Pons (tissue), 1 donor: ENCODE measurements at regions not wholly inside any gene's neighbourhood (a gene's known extent, or its start where the extent isn't known, plus 50 kb on each side); places are given as distances from the start of the nearest gene placed in this dataset.

Source experiments
- DNase-seq: peaks from one replicate; pipeline ENCODE4 v3.0.0-alpha.2; 2016; ENCODE audit warnings: low spot score

DNA sequence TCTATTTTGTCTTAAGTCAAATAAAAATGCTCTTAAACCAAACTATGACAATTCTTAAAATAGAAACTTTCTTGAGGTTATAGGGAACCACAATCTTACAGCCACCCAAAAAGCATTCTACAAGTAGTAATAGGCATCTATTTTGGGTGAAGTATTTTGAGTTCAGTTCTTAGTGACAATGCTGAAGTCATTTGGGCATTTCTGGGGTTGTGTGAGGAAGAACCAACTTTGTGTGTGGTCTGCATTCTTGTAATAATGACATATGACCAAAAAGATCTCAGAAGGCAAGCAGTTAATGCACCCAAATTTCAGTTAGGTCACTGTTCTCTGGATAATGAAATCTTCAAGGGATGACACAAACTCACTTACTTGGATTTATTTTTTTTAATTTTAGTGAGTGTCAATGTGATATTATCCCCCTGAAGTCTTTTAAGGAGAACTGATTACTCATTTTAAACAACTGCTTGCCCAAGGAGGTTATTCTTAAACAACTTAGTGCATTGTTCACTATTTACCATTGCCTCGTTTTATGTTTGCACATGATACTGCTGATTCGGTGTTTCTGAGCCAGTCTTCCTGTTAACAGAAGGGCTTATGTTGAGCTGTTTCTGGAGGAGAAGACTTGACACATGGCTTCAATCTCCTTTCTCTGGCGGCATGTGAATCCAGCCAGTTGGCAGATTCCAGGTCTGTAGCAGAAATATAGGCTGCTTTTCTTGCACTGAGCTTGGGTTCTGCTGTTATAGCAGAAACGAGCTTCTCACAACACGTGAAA lies 618.9 kb downstream of the BCKDHB start:
- no peak for DNase-seq

DNA sequence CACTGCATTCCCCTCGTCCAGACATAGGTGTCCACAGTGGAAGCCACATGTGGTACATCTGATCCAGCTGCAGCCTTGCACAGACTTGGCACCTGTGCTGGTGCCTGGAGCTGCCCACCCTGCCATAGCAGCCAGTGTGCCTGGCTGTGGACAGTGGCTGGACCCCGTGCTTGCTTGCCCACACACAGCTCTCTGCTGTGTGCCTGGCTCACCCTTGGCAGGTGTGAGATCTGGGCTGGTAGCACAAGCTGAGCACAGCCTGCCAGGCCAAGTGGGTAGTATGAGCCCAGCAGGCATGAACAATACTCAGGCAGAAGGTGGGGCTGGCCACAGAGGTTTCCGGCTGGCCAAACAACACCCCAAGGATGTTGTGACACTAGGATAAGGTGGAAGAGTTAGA lies 614.4 kb downstream of the BCKDHB start:
- DNase-seq = no peak

DNA sequence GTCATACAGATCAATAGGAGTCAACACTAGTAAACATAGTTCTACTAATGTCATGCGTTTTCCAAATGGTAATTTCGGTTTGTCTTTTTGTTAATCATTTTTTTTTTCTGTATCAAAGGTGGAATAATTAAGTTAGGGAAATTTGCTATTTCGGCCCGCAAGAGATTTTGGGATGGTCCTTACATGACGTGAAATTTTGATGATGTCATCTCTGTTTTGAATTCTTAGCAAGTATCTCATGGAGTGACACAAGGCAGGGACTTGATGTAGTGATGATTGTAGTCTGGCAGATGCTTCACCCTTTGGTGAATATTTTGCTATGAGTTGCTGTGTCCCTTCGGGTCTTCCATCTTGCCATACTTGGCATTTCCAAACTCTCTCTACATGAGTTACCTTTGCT lies 608.0 kb downstream of the BCKDHB start:
- no peak for DNase-seq

DNA sequence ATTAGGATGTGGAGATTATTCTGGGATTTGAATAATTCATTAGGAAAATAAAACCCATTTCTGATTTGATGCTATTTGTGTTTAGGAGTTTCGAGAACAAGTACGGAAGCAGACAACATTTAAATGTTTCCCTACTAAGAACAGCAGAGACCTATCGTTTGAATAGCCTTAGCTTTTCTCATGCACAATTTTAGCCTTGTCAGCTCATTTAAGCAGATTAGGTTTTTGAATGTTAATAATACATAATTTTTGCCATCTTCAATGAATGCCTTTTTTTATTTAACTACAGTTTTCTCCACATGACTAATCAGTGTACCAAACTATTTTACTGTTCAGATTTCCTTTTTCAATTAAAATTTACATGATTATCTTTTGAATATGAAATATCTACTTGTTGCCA lies 592.0 kb downstream of the BCKDHB start:
- no peak for DNase-seq

DNA sequence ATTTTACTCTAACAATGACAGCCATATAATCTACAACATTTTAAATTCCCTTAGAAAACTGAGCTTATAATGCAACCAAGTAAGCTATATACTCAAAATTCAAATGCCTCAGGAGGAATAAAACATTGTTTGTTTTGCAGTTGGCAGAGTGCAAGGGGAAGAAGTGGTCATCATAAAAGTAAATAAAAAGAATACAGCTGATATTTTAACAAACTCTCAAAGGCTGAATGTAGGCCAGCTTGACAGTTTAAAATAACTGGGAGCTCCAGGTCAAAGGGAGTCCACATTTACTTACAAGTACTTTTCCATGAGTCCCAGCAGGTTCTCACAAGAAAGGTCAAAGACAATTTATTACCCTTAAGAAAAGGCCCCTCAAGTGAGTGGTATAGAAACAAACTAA lies 589.8 kb downstream of the BCKDHB start:
- DNase-seq = no peak

DNA sequence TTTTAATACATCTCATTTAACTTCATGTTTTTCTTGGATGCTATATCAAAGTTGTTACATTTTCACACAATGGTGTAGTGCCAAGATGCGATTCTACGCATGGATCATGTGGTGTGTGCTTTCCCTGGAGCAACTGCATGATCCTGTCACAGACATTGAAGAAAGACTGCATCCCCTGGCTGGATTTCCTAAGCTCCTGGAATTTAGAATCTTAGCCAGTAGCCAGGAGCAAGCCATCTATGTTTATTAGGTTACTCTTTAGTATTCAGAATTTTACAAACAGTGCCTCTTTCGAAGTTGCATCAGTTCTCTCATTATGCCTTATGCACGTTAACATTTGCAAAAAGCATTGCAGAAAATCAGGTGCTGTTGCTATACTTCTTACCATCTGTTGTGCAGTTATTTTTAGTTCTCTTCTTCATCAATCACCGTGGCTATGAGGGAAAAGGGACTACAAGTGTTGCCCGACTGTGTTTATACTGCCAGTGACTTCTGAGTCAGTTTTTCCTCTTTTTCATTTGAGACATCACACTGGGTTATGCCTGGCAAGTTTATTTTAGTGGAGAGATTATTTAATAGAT lies 584.2 kb downstream of the BCKDHB start:
- peak; percentile 14 for DNase-seq

DNA sequence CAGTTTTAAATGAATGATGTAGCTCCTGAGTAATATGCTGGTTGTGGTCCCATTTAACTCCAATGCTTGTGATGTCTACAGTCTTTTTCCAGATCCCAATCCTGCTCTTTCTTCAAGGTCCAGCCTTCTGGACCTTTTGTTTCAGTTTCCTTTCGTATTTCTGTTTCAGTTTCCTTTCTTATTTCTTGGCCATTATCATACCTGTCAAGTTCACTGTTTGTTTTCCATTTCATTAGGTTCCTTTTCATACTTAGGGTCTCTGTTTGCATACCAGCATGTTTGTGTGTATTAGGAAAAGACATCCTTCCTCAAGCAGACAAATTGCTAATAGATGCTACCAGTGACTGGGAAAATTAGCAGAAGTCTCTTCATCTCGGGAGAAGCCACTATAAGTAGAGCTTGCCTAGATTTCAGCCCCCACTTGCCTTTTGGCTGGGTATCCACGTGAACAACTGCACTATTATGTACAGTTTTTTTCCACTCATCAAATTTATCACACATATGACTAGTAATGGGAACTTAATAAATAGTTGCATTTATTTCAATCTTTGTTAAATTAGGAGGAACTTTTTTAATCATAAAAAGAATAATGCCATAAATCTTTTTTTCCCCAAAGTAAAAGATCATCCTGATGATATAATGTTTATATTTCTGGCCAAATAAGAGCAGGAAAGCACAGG lies 583.4 kb downstream of the BCKDHB start:
- DNase-seq = no peak

DNA sequence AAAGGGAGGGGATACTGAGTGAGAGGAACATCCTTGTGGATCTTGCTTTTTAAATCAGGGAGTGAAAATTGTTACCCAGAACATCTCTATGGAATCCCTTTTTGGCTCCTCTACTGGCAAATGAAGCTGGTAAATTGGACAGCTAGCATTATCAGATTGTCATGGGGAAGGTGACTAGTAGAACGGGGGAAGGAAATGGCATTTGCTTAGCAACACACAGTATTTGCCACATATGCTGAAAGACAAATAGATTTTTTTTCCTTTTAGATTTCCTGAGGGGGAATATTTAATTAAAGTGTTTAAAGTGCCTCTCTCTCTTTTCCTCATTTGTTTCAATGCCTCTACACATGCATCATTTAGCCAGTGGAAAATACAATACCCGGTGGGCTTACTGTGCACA lies 573.5 kb downstream of the BCKDHB start:
- no peak for DNase-seq

DNA sequence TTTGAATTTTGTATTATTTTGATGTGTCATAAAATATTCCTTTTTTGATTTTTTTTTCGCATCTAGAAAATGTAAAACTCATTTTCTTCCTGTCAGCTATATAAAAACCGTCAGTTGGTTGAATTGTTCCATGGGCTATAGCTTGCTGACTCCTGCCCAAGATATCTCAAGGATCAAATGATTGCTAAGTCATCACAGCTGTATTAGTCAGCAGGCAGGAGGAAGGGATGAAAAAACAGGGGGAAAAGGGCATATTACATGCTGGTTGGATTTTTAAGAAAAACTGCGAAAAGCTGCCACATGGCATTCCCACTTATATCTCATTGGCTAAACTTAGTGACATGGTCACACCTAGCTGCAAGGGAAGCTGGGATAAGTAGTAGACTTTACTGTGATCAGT lies 569.9 kb downstream of the BCKDHB start:
- DNase-seq = no peak

DNA sequence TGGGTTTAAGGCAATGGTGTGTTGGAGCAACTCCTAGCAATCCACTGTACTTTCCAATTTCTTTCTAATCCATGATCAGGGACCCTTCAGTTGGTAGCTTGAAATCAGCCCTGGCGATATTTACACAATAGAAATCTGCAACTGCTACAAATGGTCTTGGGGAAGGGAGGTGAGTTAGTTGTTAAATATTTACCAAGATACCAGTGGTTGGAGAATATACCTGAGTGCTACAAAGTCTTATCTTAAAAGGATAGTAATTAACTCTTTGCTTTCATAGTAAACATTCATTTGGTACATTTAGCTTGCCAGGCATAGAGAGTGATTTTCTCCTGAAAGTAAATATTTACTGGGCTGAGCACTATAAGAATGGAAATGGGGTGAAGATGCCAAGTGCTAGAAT lies 568.2 kb downstream of the BCKDHB start:
- no peak for DNase-seq

DNA sequence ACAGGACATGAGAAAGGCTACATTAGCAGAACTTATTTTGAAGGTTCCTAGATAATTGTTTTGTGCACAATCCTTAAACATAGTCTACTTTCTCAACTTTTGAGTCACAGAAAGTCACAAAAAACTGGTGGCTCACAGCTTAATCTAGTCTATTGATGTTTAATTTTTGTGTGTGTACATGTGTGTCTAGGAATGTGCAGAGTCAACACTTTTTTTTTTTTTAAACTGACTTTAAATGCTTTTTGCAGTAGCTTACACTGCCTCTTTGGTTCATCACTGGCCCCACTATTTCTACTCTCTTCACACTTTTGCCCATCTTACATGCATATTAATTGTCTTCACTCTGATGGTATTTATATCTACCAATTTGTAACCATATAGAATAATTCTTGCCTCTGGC lies 566.9 kb downstream of the BCKDHB start:
- DNase-seq = no peak

DNA sequence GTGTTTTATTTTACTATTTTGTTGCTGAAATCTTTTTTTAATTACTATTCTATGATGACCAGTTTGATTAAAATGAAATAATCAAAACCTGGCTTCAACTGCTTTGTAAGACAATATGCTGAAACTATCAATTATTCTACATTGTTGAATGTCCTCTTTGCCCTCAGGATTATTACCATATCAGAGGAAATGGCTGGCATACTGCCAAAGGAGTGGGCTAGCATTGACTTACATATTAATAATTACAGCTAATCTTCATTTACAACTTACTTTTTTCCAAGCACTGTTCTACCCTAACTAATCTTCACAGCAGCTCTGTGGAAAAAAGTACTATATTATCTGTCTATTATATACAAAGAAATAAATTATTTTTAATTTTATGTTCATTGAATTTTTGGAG lies 560.5 kb downstream of the BCKDHB start:
- no peak for DNase-seq

DNA sequence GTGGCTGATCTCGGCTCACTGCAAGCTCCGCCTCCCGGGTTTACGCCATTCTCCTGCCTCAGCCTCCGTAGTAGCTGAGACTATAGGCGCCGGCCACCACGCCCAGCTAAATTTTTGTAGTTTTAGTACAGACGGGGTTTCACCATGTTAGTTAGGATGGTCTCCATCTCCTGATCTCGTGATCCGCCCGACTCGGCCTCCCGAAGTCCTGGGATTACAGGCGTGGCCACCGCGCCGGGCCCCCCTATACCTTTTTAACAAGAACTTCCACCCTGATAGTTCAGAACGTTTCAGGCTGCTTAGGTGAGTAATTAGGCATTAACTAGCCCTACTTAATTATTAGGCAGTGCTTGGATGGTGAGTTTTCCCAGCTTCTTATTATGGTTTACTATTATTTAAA lies 552.5 kb downstream of the BCKDHB start:
- no peak for DNase-seq

DNA sequence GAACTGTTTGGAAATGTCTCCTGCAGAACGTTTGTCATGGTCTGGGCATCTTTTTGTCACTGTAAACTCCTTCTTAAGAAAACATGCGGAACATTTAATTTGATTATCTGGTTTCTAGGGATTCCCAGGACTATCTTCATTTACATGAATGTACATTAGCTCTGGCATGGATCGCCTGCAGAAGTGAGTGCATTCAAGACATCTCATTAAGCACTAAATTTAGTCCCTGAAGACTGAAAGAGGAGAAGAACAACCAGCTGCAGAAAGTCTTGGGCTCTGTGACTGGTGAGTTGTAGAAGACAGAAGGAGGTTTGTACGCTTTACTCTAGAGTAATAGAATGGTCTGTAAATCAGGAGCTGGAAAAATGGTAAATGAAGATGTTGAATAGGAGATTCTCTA lies 540.7 kb downstream of the BCKDHB start:
- DNase-seq = no peak

DNA sequence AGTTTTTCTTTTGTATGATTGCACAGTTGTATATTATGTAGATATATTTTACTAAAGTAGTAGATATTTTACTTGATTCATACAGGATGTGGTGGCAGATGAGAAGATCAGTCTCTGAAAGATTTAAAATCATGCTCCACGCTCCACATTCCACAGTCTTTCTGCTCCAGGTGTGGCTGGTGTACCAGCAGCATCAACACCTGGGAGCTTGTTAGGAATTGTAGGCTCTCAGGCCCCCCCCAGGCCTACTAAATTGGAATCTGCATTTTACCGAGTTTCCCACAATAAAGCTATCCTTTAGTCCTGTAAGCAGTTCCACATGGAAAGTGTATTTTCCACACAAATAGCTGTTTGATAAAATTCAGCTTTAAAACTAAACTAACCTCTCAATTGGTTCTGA lies 537.4 kb downstream of the BCKDHB start:
- no peak for DNase-seq

DNA sequence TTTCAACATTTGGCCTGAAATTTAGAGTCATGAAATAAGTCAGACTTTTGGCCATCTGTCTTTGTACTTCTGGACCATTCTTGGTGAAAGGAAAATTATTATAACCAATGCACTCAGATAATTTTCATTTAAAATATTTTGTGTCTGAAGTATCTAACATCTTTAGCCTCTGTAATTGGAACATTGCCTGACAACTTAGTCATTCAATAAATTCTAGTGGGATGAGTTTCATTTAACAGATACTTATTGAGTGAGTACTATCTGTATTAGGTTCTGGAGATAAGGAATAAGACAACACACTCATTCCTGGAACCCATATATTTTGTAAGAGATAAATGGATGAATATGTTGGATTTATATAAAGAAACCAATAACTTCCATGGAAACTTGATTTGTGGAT lies 536.0 kb downstream of the BCKDHB start:
- DNase-seq = no peak

DNA sequence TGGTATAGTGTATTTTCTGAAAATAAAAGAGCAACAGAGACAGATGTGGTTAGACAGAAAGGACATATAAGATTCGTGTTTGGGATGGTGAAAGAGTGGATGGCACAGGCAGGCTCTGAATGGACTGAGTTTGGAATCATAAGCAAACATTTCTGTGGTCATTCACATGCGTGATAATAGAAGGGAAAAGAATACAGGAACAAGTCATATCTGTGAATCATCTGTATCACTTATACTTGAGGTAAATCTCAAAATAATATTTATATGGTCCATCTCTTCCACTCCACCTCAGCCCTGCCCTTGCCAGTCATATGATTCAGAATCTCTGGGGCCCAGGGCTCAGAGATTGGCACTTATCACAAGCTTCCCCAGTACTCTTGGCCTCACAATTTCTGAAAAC lies 535.1 kb downstream of the BCKDHB start:
- no peak for DNase-seq

DNA sequence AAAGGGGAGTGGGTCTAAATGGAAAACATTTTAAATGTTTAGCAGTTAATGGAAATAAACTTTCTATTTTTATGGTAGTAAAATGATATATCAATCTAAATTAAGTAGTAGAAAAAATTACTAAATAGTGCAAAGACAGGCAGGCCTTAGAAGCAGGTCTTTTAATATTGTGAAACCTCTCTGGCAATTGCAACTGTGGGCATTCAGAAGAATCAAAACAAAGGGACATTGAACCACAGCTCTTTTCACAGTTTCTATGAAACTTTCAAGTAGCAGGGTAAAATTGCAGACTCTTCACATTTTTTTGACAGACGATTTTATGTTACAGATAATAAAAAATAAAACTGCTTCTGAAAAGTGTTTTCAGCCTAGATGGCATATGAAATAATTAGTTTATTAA lies 533.7 kb downstream of the BCKDHB start:
- no peak for DNase-seq

DNA sequence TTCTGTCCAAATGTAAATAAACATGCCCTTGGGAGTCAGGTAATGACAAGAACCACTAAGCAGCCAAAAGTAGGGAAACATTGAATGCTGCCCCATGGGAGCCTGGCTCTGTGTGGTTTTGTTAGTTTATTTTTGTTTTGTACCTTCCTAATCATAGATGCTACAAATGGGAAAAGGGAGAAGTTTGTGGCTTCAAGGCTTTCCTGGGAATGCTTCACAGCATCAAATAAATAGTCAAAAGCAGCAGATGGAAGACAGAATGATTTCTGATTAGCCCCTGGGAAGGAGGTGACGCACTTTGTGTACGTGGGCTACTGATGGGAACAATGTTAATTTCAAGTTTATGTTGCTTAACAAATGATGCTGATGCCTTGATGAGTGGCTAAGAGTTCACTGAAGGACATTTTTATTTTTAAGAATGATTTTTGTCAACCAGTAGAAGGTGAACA lies 532.7 kb downstream of the BCKDHB start:
- no peak for DNase-seq

DNA sequence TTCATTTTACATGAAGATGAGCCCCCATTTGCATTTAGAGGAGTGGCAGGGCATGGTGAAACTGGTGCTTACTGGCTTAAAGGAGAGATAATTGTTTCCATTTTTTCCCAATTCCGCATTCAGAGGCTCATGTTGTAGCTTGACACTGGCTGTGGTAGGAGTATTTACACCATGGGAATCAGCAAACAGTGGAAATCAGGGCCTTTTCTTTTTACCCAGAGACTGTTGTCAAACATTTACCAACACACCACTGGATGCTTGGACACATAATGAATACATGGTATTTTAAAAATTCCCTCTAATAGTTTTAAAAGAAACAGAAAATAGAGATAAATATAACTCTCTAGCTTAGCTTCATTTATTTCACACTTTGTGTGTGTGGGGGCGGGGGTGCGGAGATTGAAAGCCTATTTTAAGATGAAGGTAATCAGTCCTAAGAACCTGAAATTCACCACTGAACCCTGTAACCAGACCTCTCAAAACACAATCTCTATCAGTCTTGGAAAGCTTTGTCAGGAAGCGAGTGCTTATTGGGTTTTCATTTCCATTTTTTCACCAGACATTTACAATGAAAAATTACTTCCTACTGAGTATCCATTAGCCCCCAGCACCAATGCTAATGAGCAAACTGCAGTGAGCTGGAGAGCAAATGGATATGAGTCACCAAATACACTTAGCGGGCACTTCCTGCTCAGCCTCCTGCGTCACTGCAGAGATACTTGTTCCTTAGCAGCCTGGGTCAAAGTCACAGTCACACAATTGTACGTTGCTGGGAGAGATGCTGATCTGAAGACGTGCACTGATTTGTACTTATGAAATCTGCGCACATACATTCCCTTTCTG lies 532.0 kb downstream of the BCKDHB start:
- DNase-seq = peak; percentile 22

DNA sequence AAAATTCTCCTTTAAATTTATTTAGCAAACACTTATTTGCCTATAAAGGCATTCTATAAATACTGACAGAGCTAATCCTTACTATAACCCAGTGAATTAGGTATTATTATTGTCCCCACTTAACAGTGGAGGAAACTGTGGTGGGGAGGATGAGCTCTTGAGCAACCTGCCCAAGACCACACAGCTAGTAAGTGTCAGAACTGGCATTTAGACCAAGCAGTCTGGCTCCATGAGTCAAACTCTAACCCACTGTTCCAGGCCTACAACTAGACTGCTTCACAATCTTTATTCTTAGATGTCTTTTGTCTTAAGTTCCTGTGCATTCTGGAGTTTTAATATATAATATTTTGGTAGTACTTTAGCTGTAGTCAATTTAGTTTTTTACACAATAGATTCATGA lies 530.8 kb downstream of the BCKDHB start:
- DNase-seq = no peak

DNA sequence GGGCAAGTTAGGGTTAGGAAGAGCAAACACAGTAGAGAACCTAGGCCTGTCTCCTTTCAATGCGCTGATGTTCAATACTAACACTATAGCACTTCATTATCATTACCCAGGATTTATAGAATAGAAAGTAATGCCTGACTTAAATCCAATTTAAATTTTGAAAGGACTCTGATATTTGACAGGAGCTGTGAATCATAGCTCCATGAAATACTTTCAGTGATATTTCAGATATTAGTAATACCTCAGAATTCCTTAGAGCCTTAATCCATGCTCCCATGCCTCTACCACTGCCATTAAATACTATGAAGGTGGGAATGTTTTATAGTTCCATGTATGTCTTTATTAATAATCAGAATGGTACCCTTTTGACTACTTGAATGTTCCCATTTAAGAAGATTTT lies 530.2 kb downstream of the BCKDHB start:
- no peak for DNase-seq

DNA sequence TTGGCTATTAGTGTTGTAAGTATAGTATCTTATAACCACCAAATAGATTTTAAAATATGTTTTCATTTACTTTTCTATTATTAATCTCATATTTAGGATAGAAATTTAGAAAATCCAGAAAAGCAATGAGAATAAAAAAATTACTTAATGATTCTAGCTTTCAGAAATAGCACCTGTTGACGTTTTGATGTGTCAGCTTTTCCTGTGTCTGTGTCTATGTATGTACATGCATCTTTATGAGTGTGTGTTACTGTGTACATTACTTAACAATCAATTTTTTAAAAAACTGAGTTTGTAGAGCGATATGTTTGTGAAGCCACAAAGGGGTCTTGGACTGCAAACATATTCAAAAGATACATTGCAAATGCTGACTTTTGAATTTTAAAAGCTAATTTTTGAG lies 526.9 kb downstream of the BCKDHB start:
- no peak for DNase-seq
